HUDEP-2 (cell line): ENCODE measurements at regions not wholly inside any gene's neighbourhood (a gene's known extent, or its start where the extent isn't known, plus 50 kb on each side); places are given as distances from the start of the nearest gene placed in this dataset.

Experiments used
- DNase-seq, 76 experiments: peaks; one replicate each; lab custom pipeline; 2025; ENCODE audit not compliant: unreplicated experiment in 76 of 76; lab: John Stamatoyannopoulos, UW

DNA sequence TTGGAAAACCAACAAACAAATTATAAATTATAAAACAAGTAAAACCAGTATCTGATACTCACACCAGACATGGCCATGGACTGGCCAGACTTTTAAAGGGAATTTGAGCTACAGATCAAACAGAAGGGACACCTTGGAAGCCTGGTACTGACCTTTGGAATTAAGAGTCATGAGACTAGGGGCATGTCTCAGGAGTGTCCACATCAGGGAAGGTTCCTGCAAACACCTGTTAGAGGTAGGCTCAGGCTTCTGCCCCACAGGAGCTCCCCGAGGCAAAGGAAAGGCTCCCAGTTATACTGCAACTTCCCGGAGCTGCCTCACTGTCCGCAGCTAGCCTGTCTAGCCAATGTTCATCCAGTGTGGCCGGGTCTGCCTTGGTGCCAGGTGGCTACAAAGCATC lies 290.1 kb downstream of the BUD13 start:
- DNase-seq: no peak

DNA sequence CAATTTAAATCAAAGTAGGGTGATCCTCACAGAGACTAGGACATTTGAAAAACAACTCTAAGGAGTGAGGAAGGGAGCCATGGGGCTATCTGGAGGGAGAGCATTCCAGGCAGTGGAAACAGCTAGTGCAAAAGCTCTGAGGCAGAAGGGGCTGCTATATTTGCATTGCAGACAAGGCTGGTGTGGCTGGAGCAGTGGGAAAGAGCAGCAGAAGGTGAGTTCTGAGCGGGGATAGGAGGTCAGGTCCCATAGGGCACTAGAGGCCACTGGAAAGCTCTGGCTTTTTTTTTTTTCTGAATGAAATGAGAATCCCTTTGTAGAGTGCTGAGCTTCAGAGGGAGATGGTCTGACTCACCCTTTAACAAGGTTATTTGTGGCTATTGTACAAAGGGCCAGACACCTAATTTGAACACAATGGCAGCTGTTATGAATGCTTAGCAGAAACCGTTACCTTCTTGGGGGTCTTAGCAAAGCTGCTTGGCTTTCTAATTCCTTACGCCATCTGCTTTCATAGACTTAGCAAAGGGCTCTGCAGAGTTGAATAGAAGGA lies 291.6 kb downstream of the BUD13 start:
- DNase-seq: no peak

DNA sequence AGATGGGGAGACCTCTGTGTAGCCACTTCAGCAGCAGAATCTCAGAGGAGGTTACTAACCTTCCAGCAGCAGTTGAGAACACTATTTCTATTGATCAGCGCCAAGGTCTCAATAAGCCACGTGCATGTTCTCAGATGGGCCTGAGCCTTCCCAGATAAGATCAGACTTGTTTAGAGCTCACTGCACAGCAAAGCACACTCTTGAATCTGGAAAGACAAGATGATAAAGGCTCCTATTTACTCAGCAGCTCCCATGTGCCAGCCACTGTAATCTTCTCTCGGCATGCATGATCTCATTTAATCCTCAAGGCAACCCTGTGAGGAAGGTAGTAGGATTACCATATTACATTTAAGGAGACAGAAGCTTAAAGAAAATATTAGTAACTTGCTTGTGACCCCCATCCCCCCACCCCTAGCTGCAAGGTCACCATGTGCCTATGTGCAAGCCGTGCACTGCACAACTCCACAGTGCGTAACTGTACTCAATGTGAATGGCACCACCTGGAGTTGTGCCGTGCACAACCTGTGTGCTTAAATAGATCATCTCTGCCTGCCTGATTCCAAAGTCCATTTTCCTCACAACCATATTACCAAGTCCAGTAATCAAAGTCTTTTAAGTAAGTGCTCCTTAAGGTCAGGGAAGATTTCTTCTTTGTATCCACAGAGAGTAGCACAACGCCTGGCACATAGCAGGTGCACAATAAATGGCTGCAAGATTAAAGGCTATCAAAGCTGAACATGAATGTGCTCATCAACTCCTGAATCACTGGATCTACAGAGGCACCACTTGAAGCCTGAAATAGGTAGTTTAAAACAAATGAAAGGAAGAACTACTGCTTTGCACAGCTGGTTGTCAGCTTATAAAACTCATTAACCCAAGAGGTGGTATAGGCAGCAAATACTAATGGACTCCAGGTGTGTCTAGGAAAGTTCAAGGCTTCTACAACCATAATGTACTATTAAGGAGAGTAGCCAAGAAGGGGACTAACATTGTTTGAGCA lies 293.8 kb downstream of the BUD13 start:
- no peak for DNase-seq

DNA sequence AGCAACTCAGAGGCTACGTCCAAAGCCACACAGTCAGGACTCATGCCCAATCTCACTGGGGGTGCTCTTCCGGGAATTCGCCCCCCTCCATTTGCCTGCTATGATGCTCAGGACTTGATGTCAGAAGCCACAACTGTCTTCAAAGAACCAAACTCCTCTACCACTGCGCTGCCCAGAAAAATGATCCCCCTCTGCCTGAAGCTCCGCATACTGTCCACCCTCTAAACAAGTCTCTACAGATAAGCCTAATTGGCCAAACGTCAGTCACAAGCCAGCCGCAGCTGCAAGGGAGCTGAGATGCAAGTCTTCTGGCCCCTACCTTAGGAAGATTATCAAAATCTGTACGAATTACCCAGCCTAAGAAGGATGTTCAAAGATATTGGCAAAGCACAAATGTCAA lies 294.6 kb downstream of the BUD13 start:
- DNase-seq: no peak

DNA sequence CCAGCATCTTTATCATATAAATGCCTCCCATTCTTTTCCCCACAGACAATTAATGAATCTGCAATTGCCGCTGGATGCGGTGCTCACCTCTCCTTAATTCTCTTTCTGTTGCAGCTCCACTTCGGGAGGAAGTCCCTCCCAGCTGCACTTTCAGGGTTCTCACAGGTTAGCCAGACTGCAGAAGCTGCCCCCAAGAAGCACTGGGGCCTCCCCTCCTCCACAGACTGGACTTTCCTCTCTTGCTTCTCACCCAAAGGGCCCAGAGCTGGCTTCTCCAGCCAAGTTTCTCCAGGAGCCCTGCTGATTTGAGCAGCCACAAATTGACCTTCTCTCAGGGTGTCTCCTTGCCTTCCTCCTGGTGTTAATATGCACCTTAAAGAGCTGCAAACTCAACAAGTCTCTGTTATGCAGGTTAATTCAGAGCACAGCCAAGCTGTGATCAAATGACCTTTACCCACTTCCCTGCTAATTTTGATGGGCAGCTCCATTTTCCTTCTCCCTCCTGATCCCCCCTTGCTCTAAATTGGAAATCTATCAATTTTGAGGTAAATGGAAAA lies 298.9 kb downstream of the BUD13 start:
- DNase-seq: no peak

DNA sequence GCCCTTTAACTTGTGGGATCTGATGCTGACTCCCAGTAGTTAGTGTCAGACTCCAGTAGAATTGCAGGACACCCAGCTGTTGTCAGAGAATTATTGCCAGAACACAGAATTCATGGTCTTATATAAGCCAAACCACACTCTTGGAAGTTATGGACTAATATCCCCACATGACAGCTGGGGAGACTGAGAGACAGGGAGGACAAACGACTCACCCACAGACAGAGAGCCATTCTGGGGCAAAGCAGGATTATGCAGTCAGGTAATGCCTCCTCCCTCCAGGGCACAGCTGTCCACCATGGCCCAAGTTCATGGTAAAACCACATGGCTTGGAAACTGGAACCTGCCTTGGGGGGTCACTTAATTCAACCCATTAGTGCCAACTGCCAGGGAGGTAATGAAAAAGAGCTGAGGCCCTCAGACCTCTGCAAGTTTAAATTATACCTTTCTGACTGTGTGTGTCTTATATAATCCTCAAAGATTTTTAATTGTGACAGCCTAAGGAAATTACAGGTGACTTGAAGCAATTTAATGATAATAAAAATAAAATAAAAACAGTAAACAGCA lies 299.5 kb downstream of the BUD13 start:
- DNase-seq: no peak

DNA sequence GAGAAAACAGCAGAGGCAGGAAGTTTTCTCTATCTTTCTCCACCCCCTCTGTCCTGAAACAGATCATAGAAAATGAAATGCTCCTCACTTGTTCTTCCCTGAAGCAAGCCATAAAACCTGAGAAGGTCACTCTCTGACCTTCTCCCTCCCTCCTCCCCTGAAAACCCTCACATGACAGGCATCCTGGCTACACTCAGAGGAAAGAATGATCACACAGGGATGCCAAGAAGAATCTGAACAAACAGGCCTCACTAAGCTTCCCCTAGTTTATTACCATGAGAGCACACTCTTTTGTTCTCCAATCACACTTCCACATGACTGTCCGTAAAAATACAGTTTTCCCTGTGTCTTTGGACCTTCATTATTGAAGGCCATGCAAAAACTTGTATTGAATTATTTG lies 300.1 kb downstream of the BUD13 start:
- no peak for DNase-seq

DNA sequence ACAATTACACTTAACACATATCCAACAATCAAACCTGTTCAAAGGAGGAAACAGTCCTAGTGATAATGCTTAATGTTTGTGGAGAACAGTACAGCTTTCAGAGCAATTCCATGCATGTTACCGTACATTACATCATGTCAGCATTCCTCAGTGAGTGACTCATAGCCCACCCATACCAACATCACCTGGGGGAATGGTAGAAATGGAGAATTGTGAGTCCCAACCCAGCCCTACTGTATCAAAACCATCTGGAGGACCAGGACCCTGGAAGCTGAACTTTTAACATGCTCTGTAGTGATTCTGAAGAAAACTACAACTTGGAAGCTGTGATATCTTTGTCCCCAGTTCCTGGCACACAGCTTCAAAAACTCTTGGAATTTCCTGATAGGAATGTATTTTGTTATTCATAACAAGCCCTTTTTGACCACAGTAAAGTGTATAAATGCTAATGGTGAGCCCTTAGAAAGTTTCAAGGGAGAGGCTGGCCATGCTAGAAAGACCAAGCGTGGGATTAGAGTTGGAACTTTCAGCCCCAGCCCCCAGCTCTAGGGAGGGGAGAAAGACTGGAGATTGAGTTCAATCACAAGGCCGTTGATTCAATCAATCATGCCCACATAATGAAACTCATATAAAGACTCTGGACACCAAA lies 301.1 kb downstream of the BUD13 start:
- DNase-seq: no peak

DNA sequence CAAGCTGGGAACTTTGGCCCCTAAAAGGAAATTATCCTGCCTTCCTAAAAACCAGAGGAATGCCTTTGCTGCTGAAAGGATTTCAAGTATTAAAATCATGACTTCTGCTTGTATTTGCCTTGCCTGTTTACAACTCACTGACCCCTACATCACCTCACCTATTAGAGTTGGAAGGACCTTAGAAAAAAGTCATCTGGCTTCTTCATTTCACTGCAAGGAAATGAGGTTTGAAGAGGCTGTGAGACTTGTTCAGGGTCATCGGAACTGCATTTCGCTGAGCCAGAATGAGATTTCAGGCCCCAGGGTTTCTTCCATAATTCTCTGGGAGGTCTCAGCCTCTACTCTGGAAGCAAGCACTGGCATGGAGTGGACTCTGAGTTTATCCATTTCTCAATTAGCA lies 304.1 kb downstream of the BUD13 start:
- DNase-seq: no peak

DNA sequence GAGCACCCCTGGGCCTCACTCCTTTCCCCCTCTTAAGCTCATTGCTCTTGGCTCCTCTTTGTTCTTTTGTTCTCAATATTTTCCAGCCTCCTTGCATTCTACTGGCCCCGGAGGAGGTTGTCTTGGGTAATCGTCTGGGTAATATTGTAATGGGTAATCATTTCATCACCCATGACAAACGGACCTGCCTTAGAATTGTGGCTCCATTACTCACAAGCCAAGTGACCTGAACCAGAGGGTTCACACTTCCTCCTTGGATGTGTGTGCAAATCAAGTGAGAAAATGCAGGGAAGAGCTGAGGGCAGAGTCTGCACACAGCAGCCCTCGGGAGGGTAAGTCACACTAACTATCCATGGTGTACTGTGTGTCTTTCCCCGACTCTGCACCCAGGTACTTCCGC lies 305.0 kb downstream of the BUD13 start:
- no peak for DNase-seq

DNA sequence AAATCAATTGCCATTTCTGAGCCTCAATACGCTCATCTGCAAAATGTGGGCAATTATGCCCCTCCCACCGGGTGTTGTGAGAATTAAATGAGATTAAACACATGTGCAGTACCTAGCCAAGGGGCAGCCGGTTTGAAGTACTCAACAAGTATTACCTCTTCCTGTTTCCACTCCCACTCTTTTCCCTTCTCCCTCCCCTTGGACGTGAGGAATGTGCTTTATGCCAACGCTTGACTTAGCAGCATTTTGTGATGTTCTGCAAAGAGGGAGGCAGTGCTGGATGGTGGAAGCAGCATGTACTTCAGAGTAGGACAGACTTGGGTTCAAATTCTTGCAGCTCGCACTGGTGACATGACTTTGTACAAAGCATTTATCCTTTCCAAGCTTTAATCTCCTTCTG lies 306.0 kb downstream of the BUD13 start:
- no peak for DNase-seq

DNA sequence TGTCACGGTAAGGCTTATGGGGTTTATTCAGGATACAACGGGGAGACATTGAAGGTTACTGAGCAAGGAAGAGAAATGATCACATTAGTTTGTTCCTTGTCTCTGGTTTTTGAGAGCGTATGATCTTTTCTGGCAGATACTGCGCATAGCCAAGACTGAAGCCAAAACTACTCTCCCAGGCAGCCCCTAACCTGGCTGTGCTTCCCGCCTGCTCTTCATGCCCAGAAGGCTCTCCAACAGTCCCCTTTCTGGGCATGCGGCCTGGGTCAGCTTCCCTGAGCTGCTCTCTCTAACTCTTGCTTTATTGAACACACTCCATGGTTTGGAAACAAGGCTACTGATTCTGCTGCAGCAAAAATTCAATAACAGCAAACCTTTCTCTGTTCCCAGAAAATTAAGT lies 306.6 kb downstream of the BUD13 start:
- DNase-seq: no peak

DNA sequence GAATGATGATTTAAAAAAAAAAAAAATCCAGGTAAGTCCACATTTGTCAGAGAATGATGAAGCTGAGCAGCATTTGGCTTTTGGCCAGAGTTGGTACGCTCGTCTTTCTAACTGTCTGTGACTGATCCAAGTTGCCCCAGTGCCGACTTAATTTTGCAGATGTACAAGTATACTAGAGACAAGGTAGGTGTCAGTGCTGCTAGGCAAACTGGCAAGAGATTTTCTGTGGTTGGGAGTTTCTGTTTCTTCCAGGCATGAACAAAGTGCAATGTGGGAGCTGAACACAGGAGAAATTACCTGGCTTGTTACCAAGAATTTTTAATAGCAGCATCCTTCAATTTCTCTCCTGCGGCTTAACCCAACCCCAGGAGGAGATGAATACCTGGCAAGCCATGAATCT lies 307.7 kb downstream of the BUD13 start:
- DNase-seq: no peak

DNA sequence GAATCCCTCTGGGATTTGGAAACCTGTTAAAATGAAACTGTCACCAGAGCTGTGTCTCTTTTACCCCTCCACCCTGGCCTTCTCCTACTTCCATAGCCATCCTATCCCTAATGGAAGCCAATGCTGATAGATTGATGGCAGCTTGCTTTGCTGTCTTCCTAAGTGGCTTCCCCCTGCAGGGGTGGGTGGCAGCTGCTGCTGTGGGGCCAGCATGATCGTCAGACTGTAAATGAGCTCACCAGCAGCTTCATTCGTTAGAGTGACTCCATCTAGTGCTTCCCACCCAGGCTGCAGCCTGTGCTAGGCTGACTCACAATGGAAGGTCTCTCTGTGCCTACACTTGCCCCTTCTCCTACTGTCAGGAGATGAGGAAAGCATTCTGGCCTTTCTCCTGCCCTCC lies 311.0 kb downstream of the BUD13 start:
- DNase-seq: no peak

DNA sequence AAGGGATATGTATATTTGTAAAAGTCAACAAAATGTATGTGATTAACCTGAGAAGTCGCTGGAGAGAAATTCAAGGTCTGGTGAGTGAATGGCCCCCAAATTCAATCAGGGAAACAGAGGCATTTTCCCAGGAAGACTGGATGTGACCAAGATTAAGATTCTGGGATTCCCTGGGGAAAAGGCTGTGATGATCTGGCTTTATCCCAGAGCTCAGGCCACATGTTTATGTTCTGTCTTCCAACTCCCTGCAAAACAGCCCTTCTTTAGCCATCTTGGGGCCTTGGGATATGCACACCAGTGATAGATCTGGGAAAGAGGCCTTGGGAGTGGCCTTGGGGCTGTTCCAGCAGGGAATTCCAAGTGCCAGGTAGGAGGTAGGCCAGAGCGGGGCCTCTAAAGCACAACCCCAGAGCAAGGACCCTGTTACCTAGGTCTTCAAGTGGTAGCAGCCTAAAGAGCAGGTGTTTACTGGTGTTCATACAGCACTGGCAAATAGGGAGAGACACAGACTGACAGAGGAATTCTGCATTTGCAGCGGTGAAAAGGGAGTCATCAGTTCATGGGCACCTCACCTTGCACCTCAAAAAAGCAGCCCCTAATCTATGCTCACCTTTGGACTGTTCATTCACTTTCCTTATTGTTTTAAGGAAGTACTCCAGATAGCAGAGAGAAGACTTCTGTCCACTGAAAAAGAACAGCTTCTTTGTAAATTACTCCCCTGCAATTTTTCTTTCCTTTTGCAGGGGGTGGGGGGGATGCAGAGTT lies 312.4 kb downstream of the BUD13 start:
- DNase-seq: no peak

DNA sequence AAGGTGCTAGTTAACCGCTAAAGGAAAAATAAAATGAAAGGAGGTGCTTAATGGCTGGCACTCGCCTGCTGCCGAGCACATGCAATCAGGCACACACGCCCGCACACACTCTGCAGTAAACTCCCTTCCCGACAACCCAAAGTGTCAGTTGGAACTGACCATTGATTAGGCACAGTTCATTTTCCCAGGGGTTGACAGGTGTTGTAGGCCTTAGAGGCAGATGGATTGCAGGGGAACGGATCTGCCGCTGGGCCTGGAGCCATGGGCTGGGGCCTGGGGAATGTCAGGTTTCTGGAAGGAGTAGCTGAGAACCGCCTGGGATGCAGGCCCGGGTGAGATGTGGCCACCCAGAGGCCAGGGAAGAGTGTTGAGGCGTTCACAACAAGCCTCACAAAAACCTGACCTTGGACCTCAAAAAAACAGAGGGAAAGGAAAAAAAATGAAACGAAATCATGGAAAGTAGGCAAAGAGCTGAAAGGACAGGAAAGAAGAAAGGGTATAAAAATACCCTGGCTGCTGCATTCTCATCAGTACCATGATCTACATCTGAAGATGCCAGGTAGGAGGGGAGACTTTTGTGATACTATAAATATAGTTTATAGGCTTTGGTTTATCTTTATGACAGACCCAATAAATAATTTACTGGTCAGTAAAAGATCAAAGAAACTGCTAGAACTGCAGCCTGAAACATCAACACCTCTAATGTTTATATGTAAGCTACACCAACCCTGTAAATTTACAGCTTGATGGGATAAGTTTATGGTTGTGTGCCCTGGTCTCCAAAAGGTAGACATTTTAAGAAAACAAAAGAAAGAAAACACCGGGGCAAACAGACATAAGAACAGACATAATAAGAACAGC lies 313.4 kb downstream of the BUD13 start:
- no peak for DNase-seq

DNA sequence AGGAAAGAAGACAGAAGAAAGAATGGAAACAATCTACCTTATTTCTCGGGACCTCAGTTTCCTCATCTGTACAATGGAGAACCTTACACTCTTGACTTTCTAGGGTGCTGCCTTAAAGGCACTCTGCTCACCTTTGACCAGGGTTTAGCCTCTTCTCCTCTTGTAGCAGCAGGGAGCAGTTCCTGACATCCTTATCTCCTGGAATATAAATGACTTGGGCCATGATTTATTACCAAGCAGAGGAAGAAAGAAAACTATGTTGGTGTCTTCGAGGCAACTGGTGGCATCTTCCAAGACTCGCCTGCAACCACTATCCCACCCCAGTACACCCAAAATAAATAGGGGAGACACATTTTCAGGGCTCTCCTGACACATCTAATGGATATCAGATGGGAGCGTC lies 314.2 kb downstream of the BUD13 start:
- DNase-seq: no peak

DNA sequence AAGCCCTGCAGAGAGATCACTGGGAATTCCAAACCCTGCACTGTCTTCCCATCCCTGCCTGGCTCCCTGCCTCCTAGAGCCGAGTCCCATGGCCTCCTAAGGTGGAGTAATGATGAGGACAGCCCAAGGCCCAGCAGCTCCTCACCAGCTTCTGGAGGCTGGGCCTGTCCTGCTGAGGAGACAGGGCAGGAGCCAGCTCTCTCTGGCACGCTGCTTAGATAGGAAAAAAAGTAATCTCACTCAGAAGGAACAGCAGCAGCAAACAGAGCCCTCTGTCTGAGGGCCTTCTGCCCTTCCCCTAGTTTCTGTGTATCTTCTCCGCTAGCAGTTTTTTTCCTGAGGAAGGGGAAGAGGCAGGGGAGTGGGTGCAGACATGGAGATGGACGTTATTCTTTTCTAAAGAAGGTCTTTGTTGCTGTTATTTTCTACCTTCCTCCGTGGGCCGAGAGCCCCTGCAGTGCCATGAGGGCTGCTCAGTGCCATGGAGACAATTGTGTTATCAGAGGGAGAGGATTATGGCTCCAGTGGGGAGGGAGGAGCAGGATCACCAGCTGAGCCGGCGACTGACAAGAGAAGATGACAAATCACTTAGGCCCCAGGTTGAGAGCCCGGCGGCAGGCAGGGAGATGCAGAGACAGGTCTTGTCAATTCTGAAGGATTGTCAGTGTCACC lies 315.3 kb downstream of the BUD13 start:
- DNase-seq: no peak

DNA sequence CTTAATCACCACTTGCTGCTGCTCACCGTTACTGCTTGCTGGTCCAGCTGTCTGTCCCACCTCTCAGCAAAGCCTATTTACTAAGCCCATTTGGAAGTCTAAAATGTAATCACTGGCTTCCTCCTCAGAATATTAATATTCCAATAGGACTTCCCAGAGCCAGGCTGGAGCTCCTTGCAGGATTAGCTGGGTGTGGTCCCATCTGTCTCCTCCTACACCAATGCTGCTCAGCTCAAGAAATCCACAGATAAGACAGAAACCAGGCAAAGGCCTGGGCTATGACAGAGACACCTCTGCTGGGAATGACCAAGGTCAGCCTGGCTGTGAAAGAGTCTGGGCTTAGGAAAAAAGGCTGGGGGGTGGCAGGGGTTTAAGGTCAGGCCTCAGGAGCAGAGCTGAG lies 317.8 kb downstream of the BUD13 start:
- DNase-seq: no peak
